Testis (tissue), 2 donors: ENCODE measurements at regions not wholly inside any gene's neighbourhood (a gene's known extent, or its start where the extent isn't known, plus 50 kb on each side); places are given as distances from the start of the nearest gene placed in this dataset.

Experiments used
- DNase-seq: peaks from one replicate; pipeline ENCODE4 v3.0.0-alpha.2; 2019
- H3K27ac ChIP-seq, 2 donors: fragments of 200-600 bp; sonication (generic); one replicate each; pipeline ENCODE4 v1.5.1; 2019
- H3K27me3 ChIP-seq: fragments of 200-600 bp; sonication (generic); one replicate; pipeline ENCODE4 v1.5.1; 2019
- H3K36me3 ChIP-seq: fragments of 200-600 bp; sonication (generic); one replicate; pipeline ENCODE4 v1.5.1; 2017; ENCODE audit warnings: low read depth; ENCODE audit errors: missing control alignments
- H3K4me1 ChIP-seq: fragments of 200-600 bp; sonication (generic); one replicate; pipeline ENCODE4 v1.5.1; 2019
- H3K4me3 ChIP-seq, 2 donors: fragments of 200-600 bp; sonication (generic); one replicate each; pipeline ENCODE4 v1.5.1; 2017 to 2019
- H3K9me3 ChIP-seq: fragments of 200-600 bp; sonication (generic); one replicate; pipeline ENCODE4 v1.5.1; 2017
- CTCF ChIP-seq, 3 experiments: fragments of 450-650 bp in 2 of 3; fragments of 200-600 bp in 1 of 3; sonication (generic) in 1 of 3; IDR thresholded peaks; one replicate each; pipeline ENCODE4 v1.5.1; 2016 to 2019; ENCODE audit warnings: antibody characterized with exemption in 3 of 3, mild to moderate bottlenecking in 2 of 3, moderate library complexity in 1 of 3
- POLR2A ChIP-seq: fragments of 450-650 bp; IDR thresholded peaks from one replicate; pipeline ENCODE4 v1.6.1; 2017; ENCODE audit warnings: antibody characterized with exemption, mild to moderate bottlenecking, moderate library complexity
- WGBS, 2 donors: methylation state at CpG; one replicate each; pipeline ENCODE4 v1.1.5; 2018; 5-methylcytosine and 5-hydroxymethylcytosine counted together
- intact Hi-C: fragments of 100-400 bp; cut with DNase I; formaldehyde crosslinking; loops from one replicate; pipeline ENCODE4 v1.15.1; 2023; ENCODE audit warnings: low total_unique reads

DNA sequence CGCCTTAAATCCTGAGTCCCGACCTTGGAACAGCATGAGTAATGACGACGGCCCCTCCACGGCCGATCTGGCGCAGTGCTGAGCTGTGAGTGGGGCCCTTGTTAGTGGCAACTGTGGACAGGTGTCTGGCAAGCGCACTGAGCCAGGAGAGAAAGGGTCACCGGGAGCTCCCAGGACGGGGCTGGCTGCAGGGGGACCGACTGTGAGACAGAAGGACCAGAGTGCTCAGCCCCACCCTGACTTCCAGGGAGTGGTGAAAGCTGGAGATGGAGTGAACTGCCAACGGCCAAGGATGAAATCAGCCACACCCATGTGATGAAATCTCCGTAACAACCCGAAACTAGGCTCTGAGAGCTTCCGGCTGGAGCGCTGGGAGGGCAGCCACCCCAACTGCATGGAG is 228.6 kb downstream of the BRD1 start:
- Histone ChIP-seq H3K27me3 (no peaks in the 10 kb centered on the region), H3K36me3 (no peaks in the 10 kb centered on the region), H3K4me1 (no peaks in the 10 kb centered on the region), H3K4me3 (no peak overlapping the region), H3K9me3 (no peaks in the 10 kb centered on the region), H3K27ac (no peak overlapping the region)
- WGBS, 2 donors, result 88% methylated on average over 7 to 16 of the region's 16 CpGs
- DNase-seq, result no peak
- TF ChIP-seq CTCF (IDR thresholded peaks at IDR 0.05) (no peak), POLR2A (no peak)
- intact Hi-C loops, result no loop called here

GRCh38 chr22:49598338-49598737 is 229.3 kb downstream of the BRD1 start:
- no peak overlapping the region for H3K27ac ChIP-seq
- 86 to 87% methylated on average over 6 to 9 of the region's 9 CpGs for WGBS, 2 donors
- DNase-seq, result no peak
- TF ChIP-seq CTCF (IDR thresholded peaks at IDR 0.05), result no peak
- TF ChIP-seq POLR2A, result no peak
- no peaks in the 10 kb centered on the region for H3K9me3 ChIP-seq
- H3K36me3 ChIP-seq, result no peaks in the 10 kb centered on the region
- H3K4me1 ChIP-seq, result no peaks in the 10 kb centered on the region
- no peaks in the 10 kb centered on the region for H3K27me3 ChIP-seq
- H3K4me3 ChIP-seq, result no peak overlapping the region
- intact Hi-C loops, result no loop called here

DNA sequence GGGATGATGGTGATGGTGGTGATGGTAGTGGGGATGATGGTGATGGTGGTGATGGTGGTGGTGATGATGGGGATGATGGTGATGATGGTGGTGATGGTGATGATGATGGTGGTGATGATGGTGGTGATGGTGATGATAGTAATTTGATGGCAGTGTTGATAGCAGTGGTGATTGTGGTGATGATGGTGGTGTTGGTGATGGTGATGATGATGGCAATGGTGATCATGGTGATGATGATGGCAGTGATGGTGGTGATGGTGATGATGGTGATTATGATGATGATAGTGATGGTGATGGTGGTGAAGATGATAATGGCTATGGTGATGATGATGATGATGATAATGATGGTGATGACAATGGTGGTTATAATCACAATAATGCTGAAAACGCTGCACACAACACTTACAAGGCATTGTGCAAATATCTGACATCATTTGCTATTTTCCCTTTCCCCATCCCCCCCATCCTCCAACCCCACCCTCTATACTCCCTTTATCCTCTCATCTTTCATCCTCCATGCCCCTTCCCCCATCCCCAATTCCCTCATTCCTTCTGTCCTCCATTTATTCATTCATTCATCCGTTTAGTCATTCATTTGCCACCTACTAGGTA is 230.1 kb downstream of the BRD1 start:
- no peak for DNase-seq
- no peaks in the 10 kb centered on the region for H3K9me3 ChIP-seq
- WGBS, 2 donors, result 89 to 93% methylated on average over 2 of the region's 2 CpGs
- no peaks in the 10 kb centered on the region for H3K27me3 ChIP-seq
- H3K4me3 ChIP-seq, result no peak overlapping the region
- H3K27ac ChIP-seq, result no peak overlapping the region
- intact Hi-C loops, result no loop called here
- TF ChIP-seq CTCF (IDR thresholded peaks at IDR 0.05) (no peak), POLR2A (no peak)
- no peaks in the 10 kb centered on the region for H3K4me1 ChIP-seq
- no peaks in the 10 kb centered on the region for H3K36me3 ChIP-seq

- WGBS, 2 donors, result 91 to 92% methylated on average over 6 of the region's 6 CpGs
- no peak for DNase-seq
- H3K36me3 ChIP-seq, result no peaks in the 10 kb centered on the region
- no peaks in the 10 kb centered on the region for H3K27me3 ChIP-seq
- no peaks in the 10 kb centered on the region for H3K4me1 ChIP-seq
- intact Hi-C loops, result no loop called here
- H3K4me3 ChIP-seq, result no peak overlapping the region
- no peak overlapping the region for H3K27ac ChIP-seq
- TF ChIP-seq CTCF (IDR thresholded peaks at IDR 0.05) (no peak), POLR2A (no peak)
- no peaks in the 10 kb centered on the region for H3K9me3 ChIP-seq
Observed at GRCh38 chr22:49595465-49596078, 232.1 kb downstream of the BRD1 start.

DNA sequence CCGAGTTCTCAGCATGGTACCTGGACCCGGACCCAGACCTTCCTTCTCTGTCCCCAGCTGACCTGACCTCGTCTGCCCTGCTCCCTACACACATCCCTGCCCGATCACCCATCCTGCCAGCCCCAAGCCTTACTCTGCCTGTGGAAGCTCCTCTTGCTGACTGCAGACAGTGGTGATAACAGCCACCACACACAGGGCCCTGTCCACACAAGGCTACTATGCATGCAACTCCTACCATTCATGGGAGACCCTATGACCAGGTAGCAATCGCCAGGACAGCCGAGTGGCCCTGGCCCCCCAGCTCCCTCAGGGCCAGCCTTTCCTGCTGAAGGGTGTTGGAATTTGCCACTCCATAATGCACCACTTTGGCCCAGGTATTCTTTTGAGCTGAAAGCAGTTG is 233.6 kb downstream of the BRD1 start:
- 73 to 77% methylated on average over 5 to 6 of the region's 6 CpGs for WGBS, 2 donors
- Histone ChIP-seq H3K27me3 (no peaks in the 10 kb centered on the region), H3K4me1 (no peaks in the 10 kb centered on the region), H3K4me3 (no peak overlapping the region), H3K36me3 (no peaks in the 10 kb centered on the region), H3K9me3 (no peaks in the 10 kb centered on the region), H3K27ac (no peak overlapping the region)
- DNase-seq, result no peak
- TF ChIP-seq CTCF (IDR thresholded peaks at IDR 0.05) (no peak), POLR2A (no peak)
- intact Hi-C loops, result no loop called here
